Endothelial cell of umbilical vein (primary cell): ENCODE measurements at regions not wholly inside any gene's neighbourhood (a gene's known extent, or its start where the extent isn't known, plus 50 kb on each side); places are given as distances from the start of the nearest gene placed in this dataset.

Source experiments
- BruUV-seq: library from RNA; stranded (reverse); fragments of 400-500 nt; replicated peaks from 2 replicates; lab custom pipeline; 2021; lab: Mats Ljungman, UMichigan
- CTCF ChIA-PET: fragments of 300-600, 350-600 bp; sonication (Branson Sonifier 250); formaldehyde crosslinking; loops from one replicate; lab custom pipeline; 2021; ENCODE audit warnings: antibody characterized with exemption, inconsistent platforms; lab: Charles Lee
- POLR2A ChIA-PET: fragments of 300-600, 350-600 bp; sonication (Branson Sonifier 250); formaldehyde crosslinking; loops from one replicate; lab custom pipeline; 2021; ENCODE audit warnings: antibody characterized with exemption, inconsistent platforms; lab: Charles Lee
- DNase-seq: peaks from one replicate; pipeline ENCODE4 v3.0.0-alpha.2; 2011; ENCODE audit warnings: low read depth, low spot score
- FAIRE-seq: peaks from 2 replicates; lab custom pipeline; 2011; peaks lifted over from hg19 to GRCh38; lab: Jason Lieb, UNC
- H2AFZ ChIP-seq: 2 replicates; pipeline ENCODE4 v1.6.0; 2012; ENCODE audit warnings: low read depth, low read length, control low read depth, inconsistent platforms
- H3K27ac ChIP-seq: 2 replicates; pipeline ENCODE4 v1.5.1; 2011; ENCODE audit warnings: low read depth, mild to moderate bottlenecking, control low read depth, low read length, moderate library complexity; ENCODE audit not compliant: insufficient read depth
- H3K27me3 ChIP-seq, 2 experiments: 2 replicates each; pipeline versions ENCODE4 v1.6.0 to v1.6.1; 2011; ENCODE audit warnings: low read length in 2 of 2, mixed read lengths in 1 of 2; ENCODE audit not compliant: control insufficient read depth in 2 of 2, insufficient read depth in 2 of 2
- H3K36me3 ChIP-seq, 2 experiments: 2 replicates in 1 of 2; 3 replicates in 1 of 2; pipeline ENCODE4 v1.5.1; 2011; ENCODE audit warnings: low read length in 2 of 2, mild to moderate bottlenecking in 1 of 2, moderate library complexity in 1 of 2; ENCODE audit not compliant: control insufficient read depth in 2 of 2, insufficient read depth in 2 of 2; ENCODE audit errors: extremely low read depth in 1 of 2
- H3K4me1 ChIP-seq: 3 replicates; pipeline ENCODE4 v1.5.1; 2011; ENCODE audit warnings: mild to moderate bottlenecking, low read length; ENCODE audit not compliant: control insufficient read depth, insufficient read depth; ENCODE audit errors: extremely low read depth
- H3K4me2 ChIP-seq: 2 replicates; pipeline ENCODE4 v1.6.1; 2011; ENCODE audit warnings: low read length, control low read depth, mixed read lengths; ENCODE audit not compliant: insufficient read depth
- H3K4me3 ChIP-seq, 3 experiments: fragments of 200-600 bp in 1 of 3; sonication (generic), shearing (Covaris generic) in 1 of 3; replicated peaks in 1 of 3; 2 replicates each; pipeline ENCODE4 v1.5.1; 2011 to 2016; ENCODE audit warnings: control low read depth in 3 of 3, low read length in 3 of 3, mild to moderate bottlenecking in 2 of 3, inconsistent platforms in 1 of 3, low read depth in 1 of 3, moderate library complexity in 1 of 3; ENCODE audit not compliant: insufficient read depth in 1 of 3
- H3K79me2 ChIP-seq: 2 replicates; pipeline ENCODE4 v1.6.0; 2012; ENCODE audit warnings: low read length, inconsistent platforms; ENCODE audit not compliant: control insufficient read depth, insufficient read depth
- H3K9ac ChIP-seq: replicated peaks from 2 replicates; pipeline ENCODE3; 2011; ENCODE audit warnings: low read length, control low read depth; ENCODE audit not compliant: insufficient read depth; ENCODE audit errors: extremely low read depth
- H3K9me1 ChIP-seq: replicated peaks from 3 replicates; pipeline ENCODE4 v1.6.0; 2011; ENCODE audit warnings: mild to moderate bottlenecking, low read length; ENCODE audit not compliant: control insufficient read depth, insufficient read depth; ENCODE audit errors: extremely low read depth
- H3K9me3 ChIP-seq: replicated peaks from 2 replicates; pipeline ENCODE4 v1.5.1; 2012; ENCODE audit warnings: low read length, inconsistent platforms; ENCODE audit not compliant: control insufficient read depth, insufficient read depth
- H4K20me1 ChIP-seq: replicated peaks from 2 replicates; pipeline ENCODE3; 2011; ENCODE audit warnings: mild to moderate bottlenecking, low read length; ENCODE audit not compliant: control insufficient read depth, insufficient read depth; ENCODE audit errors: extremely low read depth
- EZH2 ChIP-seq: IDR thresholded peaks from 2 replicates; pipeline ENCODE4 v1.6.1; 2012; ENCODE audit warnings: borderline replicate concordance, low read depth, mild to moderate bottlenecking, moderate library complexity, low read length, inconsistent platforms; ENCODE audit not compliant: severe bottlenecking
- FOS ChIP-seq: IDR thresholded peaks from 2 replicates; pipeline ENCODE4 v1.6.1; 2011; ENCODE audit warnings: mild to moderate bottlenecking, low read length, moderate library complexity, borderline replicate concordance; ENCODE audit not compliant: insufficient read depth
- GATA2 ChIP-seq: IDR thresholded peaks from 2 replicates; pipeline ENCODE4 v1.7.0; 2011; ENCODE audit warnings: low read depth, mild to moderate bottlenecking, moderate library complexity, mixed read lengths, low read length; ENCODE audit not compliant: insufficient read length, insufficient read depth
- JUN ChIP-seq: IDR thresholded peaks from 2 replicates; pipeline ENCODE4 v1.6.1; 2011; ENCODE audit warnings: borderline replicate concordance, low read depth; ENCODE audit not compliant: insufficient read length, insufficient read depth
- MYC ChIP-seq: IDR thresholded peaks from one replicate; pipeline ENCODE4 v1.6.1; 2011; ENCODE audit warnings: mild to moderate bottlenecking, low read depth, low read length
- POLR2A ChIP-seq: IDR thresholded peaks from 2 replicates; pipeline ENCODE4 v1.6.1; 2012; ENCODE audit warnings: low read depth, mild to moderate bottlenecking, control low read depth, low read length
- POLR2AphosphoS5 ChIP-seq: IDR thresholded peaks from 2 replicates; pipeline ENCODE4 v1.6.1; 2012; ENCODE audit warnings: low read depth, mild to moderate bottlenecking, control low read depth, low read length, moderate library complexity; ENCODE audit not compliant: insufficient read depth
- dilution Hi-C: fragments of 300-500 bp; cut with MboI; formaldehyde crosslinking; loops from one replicate; pipeline ENCODE4 v1.15.0; 2019; ENCODE audit warnings: low sequenced_read_pairs; ENCODE audit not compliant: extremely low pct_ligation_motif_present
- intact Hi-C: fragments of 100-400 bp; cut with micrococcal nuclease; formaldehyde crosslinking; loops from one replicate; pipeline ENCODE4 v1.10.0; 2022
- TF ChIP-seq, protein P1 (sequence below): IDR thresholded peaks from 2 replicates; pipeline ENCODE4 v1.6.1; 2011; ENCODE audit not compliant: insufficient read depth, insufficient read length
- TF ChIP-seq, protein P2 (sequence below), 2 donors: IDR thresholded peaks; 1 replicate in 1 of 2; 2 replicates in 1 of 2; pipeline ENCODE4 v1.5.1; 2011; ENCODE audit warnings: low read length in 2 of 2, mild to moderate bottlenecking in 2 of 2, moderate library complexity in 2 of 2, control low read depth in 1 of 2, inconsistent platforms in 1 of 2, low read depth in 1 of 2; ENCODE audit not compliant: insufficient read depth in 1 of 2; ENCODE audit errors: extremely low read depth in 1 of 2

DNA sequence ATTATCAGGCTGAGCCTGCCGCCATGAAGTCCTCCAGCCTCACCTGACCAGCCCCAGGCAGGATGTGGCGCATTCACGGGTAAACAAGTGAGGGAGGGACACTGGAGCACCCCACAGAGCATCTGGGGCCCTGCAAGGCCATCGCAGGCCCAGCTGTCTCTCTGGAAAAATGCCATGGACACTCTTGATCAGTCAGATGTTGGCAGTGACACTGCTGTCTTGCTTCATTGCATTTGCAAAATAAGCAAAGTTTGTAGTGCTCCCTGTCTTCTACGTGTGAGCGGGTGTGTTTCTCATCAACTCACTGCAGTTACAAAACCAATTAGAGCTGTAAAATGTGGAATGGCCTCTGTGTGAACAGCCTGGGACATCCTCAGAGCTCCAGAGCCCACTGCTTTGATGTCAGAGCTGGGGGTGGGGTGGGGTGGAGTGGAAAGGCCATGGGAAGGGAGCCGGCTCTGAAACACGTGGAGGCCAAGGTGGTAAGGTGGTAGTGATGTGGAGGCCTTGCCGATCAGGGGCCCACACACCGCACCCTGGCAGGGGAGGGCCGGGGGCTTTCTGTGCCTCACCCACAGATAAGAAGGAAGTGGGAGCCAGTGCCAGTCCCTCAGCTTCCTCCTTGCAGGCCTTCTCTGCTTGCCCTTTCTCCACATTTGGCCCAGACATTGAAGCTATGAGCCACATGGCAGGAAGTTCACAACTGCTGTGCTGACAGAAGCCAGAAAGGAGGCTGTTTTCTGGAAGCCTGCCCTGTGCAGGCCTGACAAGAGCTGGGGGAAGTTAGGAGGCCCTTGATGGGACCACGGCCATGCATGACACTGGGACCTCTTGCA, 254.9 kb downstream of the RHOU start:
- peaks cover 0 to 3% of the 10 kb centered on the region in 2 experiments for H3K27me3 ChIP-seq
- no peak for TF ChIP-seq MYC
- TF ChIP-seq POLR2AphosphoS5, result no peak
- TF ChIP-seq GATA2, result no peak
- TF ChIP-seq POLR2A, result no peak
- TF ChIP-seq EZH2, result no peak
- TF ChIP-seq, protein P1, sequence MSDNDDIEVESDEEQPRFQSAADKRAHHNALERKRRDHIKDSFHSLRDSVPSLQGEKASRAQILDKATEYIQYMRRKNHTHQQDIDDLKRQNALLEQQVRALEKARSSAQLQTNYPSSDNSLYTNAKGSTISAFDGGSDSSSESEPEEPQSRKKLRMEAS, result no peak
- no peak for TF ChIP-seq FOS
- TF ChIP-seq, protein P2, sequence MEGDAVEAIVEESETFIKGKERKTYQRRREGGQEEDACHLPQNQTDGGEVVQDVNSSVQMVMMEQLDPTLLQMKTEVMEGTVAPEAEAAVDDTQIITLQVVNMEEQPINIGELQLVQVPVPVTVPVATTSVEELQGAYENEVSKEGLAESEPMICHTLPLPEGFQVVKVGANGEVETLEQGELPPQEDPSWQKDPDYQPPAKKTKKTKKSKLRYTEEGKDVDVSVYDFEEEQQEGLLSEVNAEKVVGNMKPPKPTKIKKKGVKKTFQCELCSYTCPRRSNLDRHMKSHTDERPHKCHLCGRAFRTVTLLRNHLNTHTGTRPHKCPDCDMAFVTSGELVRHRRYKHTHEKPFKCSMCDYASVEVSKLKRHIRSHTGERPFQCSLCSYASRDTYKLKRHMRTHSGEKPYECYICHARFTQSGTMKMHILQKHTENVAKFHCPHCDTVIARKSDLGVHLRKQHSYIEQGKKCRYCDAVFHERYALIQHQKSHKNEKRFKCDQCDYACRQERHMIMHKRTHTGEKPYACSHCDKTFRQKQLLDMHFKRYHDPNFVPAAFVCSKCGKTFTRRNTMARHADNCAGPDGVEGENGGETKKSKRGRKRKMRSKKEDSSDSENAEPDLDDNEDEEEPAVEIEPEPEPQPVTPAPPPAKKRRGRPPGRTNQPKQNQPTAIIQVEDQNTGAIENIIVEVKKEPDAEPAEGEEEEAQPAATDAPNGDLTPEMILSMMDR (IDR thresholded peaks at IDR 0.05; ENCODE audit: extremely low read depth in 1 of 2, insufficient read depth in 1 of 2, low read depth in 1 of 2, low read length in 2 of 2), result no peak
- no peak for TF ChIP-seq JUN
- CTCF ChIA-PET, result no interaction called here
- H3K27ac ChIP-seq, result no peak overlapping the region
- FAIRE-seq (no peak), DNase-seq (peak; percentile 16)
- H3K9ac ChIP-seq, result no peak overlapping the region
- no peaks in the 10 kb centered on the region for H3K4me1 ChIP-seq
- dilution Hi-C loops, result no loop called here
- no peaks in the 10 kb centered on the region for H3K36me3 ChIP-seq
- no peaks in the 10 kb centered on the region for H3K79me2 ChIP-seq
- H3K9me1 ChIP-seq, result no peaks in the 10 kb centered on the region
- H3K9me3 ChIP-seq, result no peaks in the 10 kb centered on the region
- H2AFZ ChIP-seq, result no peak overlapping the region
- no peaks in the 10 kb centered on the region for H4K20me1 ChIP-seq
- intact Hi-C loops, result no loop called here
- POLR2A ChIA-PET, result no interaction called here
- BruUV-seq, result no TSS peak
- no peak overlapping the region for H3K4me2 ChIP-seq
- H3K4me3 ChIP-seq, result no peak overlapping the region
